ENCODE measurements at regions not wholly inside any gene's neighbourhood (a gene's known extent, or its start where the extent isn't known, plus 50 kb on each side); places are given as distances from the start of the nearest gene placed in this dataset.

GRCh38 chr22:27490080-27490479 lies 311.5 kb downstream of the MN1 start:
- Histone ChIP-seq H3K4me3 (no peak overlapping the region), H3K9me3 (peaks cover 0 to 11% of the 10 kb centered on the region in 2 donors), H3K36me3 (no peaks in the 10 kb centered on the region), H3K27me3 (no peaks in the 10 kb centered on the region), H3K4me1 (no peaks in the 10 kb centered on the region), H3K27ac (no peak overlapping the region)
- no peak for TF ChIP-seq CTCF (IDR thresholded peaks at IDR 0.05)
- no peak for DNase-seq (ENCODE audit: low spot score)

DNA sequence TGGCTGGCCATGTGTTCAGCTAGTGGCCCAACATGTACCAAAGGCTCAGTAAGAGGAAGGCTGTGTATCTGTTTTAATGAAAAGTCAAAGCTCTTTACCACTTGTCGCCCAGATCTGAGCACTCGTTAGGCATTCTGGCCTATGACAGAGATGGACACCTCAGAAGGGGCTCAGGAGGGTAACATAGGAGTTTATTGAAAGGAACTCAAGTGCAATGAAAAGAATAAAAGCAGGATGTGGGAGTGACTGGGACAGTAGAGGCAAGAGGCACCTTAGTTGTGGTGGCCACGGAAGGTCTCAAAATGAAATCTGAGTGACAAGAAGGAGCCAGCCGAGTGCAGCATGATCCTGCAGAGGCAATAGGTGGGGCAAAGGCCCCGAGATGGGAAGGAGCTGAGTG lies 309.7 kb downstream of the MN1 start:
- DNase-seq (ENCODE audit: low spot score), result no peak
- TF ChIP-seq CTCF (IDR thresholded peaks at IDR 0.05), result no peak
- no peaks in the 10 kb centered on the region for H3K36me3 ChIP-seq
- H3K4me1 ChIP-seq, result no peaks in the 10 kb centered on the region
- H3K27ac ChIP-seq, result no peak overlapping the region
- H3K9me3 ChIP-seq, result peaks cover 0 to 11% of the 10 kb centered on the region in 2 donors
- H3K4me3 ChIP-seq, result no peak overlapping the region
- no peaks in the 10 kb centered on the region for H3K27me3 ChIP-seq

DNA sequence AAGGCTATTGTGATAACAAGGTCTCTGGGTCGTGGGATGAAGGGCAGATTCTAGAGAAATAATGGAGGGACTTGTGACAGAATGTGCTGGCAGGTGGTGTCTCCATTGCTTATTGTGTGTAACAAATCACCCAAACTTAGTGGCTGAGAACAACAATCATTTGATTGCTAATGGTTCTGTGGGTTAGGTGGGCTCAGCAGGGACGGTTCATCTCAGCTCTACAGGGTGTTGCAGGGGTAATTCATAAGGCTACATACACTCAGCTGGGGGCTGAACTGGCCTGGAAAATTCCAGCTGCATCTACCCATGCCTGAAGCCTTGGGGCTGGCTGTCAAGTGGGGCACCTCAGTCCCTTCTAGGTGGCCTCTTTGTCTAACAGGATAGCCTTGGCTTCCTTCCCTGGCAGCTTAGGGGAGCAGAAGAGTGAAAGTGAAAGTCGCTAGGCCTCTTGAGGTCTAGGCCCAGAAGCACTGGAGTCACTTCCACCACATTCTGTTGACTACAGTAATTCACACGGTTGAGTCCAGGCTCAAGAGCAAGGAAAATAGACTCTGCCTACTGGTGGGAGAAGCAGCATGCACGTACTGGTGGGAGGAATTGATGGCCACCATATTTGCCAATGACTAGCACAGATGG lies 308.9 kb downstream of the MN1 start:
- TF ChIP-seq CTCF (IDR thresholded peaks at IDR 0.05), result no peak
- DNase-seq (ENCODE audit: low spot score), result no peak
- no peaks in the 10 kb centered on the region for H3K4me1 ChIP-seq

DNA sequence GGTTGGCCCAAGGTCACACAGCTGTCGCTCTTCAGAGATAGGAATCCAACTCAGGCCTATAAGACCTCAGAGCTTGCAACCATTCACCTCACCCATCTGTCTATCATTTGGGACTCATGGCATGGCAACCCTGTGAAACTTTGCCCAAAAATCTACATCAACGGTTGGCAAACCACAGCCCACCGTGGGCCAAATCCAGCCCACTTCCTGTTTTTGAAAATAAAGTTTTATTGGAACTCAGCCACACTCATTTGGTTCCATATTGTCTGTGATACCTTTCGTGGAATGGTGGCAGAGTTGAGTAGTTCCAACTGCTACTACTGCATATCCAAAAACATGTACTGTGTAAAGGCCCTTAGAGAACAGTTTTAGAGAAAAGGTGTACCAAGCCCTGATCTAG lies 307.8 kb downstream of the MN1 start:
- Histone ChIP-seq H3K4me3 (no peak overlapping the region), H3K27ac (no peak overlapping the region), H3K27me3 (no peaks in the 10 kb centered on the region), H3K4me1 (no peaks in the 10 kb centered on the region), H3K36me3 (no peaks in the 10 kb centered on the region), H3K9me3 (peaks cover 0 to 11% of the 10 kb centered on the region in 2 donors)
- TF ChIP-seq CTCF (IDR thresholded peaks at IDR 0.05), result no peak
- DNase-seq (ENCODE audit: low spot score), result no peak

More for the DNA sequence above, 308.9 kb downstream of the MN1 start:
- no peak overlapping the region for H3K27ac ChIP-seq
- H3K36me3 ChIP-seq, result no peaks in the 10 kb centered on the region
- H3K27me3 ChIP-seq, result no peaks in the 10 kb centered on the region
- H3K4me3 ChIP-seq, result no peak overlapping the region
- H3K9me3 ChIP-seq, result peaks cover 0 to 11% of the 10 kb centered on the region in 2 donors

GRCh38 chr22:27494785-27495184 lies 306.8 kb downstream of the MN1 start:
- H3K4me3 ChIP-seq, result no peak overlapping the region
- H3K27ac ChIP-seq, result no peak overlapping the region
- H3K4me1 ChIP-seq, result no peaks in the 10 kb centered on the region
- DNase-seq (ENCODE audit: low spot score), result no peak
- H3K27me3 ChIP-seq, result no peaks in the 10 kb centered on the region
- H3K36me3 ChIP-seq, result no peaks in the 10 kb centered on the region
- no peak for TF ChIP-seq CTCF (IDR thresholded peaks at IDR 0.05)
- H3K9me3 ChIP-seq, result peaks cover 0 to 11% of the 10 kb centered on the region in 2 donors

GRCh38 chr22:27495325-27495724 lies 306.2 kb downstream of the MN1 start:
- H3K27ac ChIP-seq, result no peak overlapping the region
- H3K36me3 ChIP-seq, result no peaks in the 10 kb centered on the region
- H3K4me1 ChIP-seq, result no peaks in the 10 kb centered on the region
- no peaks in the 10 kb centered on the region for H3K27me3 ChIP-seq
- no peak overlapping the region for H3K4me3 ChIP-seq
- no peak for TF ChIP-seq CTCF (IDR thresholded peaks at IDR 0.05)
- no peak for DNase-seq (ENCODE audit: low spot score)
- peaks cover 0 to 11% of the 10 kb centered on the region in 2 donors for H3K9me3 ChIP-seq

Data from right atrium auricular region (tissue), 2 donors.